HG03575 (cell line): ENCODE measurements at regions not wholly inside any gene's neighbourhood (a gene's known extent, or its start where the extent isn't known, plus 50 kb on each side); places are given as distances from the start of the nearest gene placed in this dataset.

Experiments
- ATAC-seq: cut with Tn5 transposase; IDR thresholded peaks from one replicate; pipeline ENCODE4 v1.9.1; 2021; ENCODE audit not compliant: unreplicated experiment, insufficient number of reproducible peaks, low FRiP score; ENCODE audit errors: extremely low read depth

DNA sequence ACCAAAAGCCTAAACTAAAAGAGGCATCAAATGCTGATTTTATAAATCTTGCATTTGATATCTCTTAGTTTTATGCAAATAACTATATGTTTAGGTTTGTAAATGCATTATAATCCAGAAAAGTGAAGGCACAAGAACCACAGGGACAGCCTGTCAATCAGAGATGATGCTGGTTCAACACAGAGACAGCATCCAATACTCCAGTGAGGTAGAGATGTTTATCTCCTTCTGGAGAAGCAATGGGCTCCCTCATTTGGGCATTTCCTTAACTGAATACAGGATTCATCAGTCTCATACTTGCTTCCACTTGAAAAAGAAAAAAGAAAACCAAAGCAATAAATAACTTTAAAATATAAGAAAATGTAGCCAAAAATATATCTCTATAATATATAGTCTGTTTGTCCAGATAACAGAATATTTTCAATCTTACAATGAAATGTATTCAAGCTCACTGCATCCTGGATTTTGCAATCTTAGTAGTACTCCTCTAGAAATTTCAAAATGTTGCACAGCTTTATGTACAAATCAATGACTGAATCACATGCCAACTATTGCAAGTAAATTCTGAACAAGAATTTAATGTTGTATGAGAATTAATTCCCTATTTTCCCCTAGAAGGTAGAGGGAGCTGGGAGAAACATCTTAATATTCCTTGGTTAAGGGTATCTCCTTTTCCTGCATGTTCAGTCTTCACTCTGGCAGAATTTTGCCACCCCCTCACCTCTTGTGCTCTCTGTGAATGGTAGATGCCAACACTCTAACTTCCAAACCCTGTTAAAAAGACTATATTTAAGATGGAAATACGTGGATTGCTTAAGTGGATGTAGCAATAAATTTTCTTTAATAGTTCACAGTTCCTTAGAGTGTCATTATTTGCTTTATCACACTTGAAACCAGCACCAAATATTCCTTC, 191.1 kb upstream of the GAS1 start:
- no peak for ATAC-seq

DNA sequence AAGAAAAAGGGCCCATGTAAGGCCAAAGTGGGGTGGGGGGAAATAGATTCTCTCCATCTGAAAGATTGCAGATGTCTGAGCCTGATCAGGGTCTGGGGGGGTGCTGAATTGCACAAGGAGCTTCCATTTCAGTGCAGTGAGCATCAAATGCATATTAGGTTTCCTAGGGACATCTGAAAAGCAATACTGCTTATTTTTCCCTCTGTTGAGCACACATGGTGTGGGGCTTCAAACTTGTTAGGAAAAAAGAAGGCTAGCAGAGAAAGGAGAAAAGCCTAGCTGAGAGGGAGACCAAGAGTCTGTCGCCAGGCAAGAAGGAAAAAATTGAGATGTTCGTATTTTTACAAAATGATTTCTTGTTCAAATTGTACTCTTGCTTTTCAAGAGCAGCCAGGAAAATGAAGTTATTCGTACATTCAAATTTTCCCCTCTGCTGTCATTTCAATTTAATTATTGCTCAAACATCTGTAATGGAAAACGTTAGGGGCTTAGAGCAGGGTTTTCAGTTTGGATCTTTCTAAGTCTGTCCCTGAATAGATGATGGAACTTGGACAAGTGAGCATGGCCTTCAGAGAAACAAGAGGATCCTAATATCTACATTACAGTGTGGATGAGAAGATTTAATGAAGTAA, 191.9 kb upstream of the GAS1 start:
- no peak for ATAC-seq

DNA sequence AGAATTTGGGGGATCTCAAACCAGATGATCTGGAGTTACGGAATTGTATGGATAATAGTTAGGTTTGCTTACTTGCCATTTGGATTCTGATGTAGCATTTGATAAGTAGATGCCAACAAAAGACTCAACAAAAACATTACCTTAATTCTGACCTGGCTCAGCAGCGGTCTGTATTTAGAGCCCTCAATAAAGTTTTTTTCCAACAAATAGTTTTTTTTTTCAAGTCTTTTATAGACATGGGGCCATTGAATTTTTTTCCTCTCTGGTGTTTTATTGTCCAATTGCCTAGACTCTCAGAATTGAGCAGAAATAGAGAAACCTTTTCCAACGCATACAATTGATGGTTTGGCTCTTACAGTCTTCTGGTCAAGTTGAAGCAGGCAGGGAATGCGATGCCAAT, 192.8 kb upstream of the GAS1 start:
- ATAC-seq, result no peak

DNA sequence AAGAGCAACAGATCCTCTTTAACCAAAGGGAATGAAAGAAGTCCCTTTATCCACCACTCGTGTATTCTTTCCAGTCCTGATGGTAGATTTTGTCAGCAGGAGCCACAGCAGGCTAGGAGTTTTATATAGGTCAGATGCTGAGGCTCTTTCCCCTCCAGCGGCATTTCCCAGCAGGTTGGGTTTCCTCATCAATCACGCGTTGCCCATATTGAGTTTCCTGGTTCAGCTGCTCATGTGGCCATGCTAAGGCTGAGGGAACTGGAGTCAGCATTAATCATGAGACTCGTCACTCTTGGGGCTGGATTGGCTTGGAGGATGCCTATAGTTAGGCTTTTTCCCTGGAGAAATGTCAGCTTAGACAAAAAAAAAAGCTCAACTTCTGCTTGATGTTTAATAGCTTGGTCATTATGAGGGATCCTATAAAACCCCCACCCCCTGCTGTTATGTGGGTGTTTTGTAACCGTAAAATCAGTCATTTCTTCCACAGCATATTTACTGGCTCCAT, 193.4 kb upstream of the GAS1 start:
- ATAC-seq, result no peak

DNA sequence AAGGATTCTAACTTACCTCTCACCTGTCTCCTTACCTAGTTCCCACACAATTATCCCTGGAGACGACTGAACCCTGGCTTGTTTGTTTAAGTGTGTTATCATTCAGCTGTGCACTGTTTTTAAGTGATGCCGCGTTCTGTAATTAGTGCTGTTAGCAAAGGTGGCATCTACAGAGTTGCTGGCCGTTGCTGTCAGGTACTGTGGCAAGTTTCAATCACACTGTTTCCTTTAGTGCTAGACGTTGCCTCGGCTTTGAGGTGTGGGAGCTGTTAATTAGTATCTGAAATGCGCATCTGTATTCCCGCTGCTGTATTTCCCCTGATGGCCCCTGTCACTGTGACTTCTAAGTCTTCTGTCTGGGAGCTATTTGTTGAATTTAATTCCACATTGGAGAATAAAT, 193.8 kb upstream of the GAS1 start:
- no peak for ATAC-seq

DNA sequence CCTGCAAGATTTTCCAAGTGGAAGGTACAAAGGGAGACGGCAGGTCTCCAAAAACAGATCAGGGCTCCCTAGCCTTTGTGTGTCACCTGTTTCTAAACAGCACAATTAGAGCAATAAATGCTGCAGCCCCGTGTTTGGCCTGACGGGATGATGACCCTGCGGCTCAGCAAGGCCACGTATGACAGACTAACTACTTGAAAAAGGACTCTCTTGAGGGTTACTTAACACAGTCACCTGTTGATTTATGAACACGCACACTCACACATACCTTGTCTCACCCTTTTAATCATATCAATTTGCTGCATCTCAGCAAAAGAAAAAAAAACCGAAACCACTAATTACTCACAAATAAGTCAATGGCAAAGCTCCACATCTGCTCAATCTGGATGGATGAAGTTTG, 199.6 kb upstream of the GAS1 start:
- no peak for ATAC-seq

DNA sequence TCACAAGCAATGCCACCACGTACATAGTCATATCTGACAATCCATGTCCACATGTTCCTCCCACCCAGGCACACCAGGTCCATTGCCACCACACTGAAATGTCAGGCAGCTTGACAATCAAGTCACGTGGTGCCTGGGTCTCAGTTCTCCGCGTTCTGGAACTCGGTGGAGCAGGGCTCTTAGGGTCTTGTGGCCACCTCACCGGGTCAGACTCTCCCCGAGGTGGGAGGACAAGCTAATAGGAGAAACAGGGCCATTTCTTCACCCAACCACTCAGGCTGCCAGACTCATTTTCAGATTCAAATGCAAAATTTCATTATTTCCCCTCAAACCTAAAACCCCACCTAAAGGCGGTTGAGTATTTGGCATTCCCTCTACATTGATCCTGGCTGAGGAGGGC, 200.5 kb upstream of the GAS1 start:
- no peak for ATAC-seq

DNA sequence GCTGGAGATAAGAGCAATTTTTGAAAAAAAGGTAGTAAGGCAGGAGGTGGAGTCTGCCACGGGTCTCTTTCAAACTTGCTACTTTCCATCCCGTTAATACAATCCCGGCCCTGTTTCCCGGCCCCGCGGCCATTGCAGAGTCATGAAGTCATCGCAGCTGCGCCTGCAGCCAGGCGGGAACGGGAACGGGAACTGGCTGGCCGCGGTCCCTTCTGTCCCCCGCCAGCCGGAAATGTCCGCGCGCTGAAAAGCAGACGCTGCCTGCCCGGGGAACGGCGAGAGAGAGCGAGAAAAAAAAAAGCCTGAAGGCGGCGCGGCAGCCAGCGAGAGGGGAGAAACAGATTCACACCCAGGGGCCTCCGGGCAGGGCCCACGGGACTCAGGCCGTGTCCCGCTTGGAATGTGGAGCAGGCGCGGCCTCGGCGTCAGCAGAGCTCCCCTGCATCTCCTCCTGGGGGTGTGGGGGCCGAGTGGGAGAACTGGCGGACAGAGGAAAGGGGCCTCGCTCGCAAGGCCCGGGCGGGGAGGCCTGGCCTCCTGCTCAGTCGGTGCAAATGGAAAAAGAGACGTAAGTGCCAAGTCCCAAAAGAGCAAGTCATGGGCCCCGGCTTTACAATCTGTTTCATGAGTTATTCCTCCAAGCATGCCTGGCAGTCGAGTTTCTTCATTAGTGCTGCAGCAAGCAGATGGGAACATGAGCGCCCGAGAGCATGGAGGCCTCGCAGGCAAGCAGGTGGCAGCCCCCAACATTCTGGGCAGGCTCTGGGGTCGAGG, 201.2 kb upstream of the GAS1 start:
- ATAC-seq, result no peak

DNA sequence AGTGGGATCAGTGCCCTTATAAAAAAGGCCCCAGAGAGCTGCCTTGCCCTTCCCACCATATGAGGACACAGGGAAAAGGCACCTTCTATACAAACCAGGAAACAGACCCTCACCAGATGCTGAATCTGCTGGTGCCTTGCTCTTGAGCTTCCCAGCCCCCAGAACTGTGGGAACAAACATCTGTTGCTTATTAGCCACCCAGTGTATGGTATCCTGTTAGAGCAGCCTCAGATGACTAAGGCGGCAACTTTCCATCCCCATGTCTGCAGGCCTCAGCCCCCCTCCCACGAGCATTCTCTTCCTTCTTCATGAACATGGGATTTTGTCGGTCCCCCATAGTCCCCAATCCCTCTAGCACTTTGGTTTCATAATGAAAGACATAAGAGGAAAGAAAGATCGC, 202.5 kb upstream of the GAS1 start:
- no peak for ATAC-seq

DNA sequence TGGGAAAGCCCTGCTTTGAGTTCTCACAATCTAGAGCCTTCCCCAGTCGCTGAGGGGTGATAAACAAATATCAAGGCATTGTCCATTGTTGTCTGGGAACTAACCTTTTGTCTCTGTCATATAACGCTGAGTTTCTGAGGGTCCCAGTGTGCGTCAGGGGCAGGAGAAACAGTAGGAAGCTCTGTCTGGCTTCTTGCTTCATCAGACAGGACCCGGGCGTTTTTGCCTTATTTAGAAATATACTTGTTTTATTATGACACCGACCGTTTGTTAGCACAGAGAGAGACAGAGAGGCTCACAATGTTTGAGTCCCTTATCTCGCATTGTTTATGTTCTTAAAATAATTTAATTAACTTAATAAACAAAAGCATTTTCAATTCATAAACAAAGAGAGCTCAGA, 204.9 kb upstream of the GAS1 start:
- no peak for ATAC-seq

DNA sequence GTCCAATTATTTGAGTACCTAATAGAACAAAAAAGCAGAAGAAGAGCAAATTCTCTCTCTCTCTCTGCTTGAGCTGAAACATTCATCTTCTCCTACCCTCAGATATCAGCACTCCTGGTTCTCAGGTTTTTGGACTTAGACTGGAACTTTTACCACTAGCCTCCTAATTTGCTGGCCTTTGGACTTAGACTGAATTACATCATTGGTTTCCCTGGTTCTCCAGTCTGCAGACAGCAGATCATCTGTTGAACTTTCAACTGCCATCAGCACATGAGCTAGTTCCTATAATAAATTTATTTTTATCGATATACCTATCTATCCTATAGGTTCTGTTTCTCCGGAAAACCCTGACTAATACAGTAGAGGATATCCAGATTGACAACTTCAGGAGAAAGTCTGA, 208.9 kb upstream of the GAS1 start:
- ATAC-seq, result no peak

DNA sequence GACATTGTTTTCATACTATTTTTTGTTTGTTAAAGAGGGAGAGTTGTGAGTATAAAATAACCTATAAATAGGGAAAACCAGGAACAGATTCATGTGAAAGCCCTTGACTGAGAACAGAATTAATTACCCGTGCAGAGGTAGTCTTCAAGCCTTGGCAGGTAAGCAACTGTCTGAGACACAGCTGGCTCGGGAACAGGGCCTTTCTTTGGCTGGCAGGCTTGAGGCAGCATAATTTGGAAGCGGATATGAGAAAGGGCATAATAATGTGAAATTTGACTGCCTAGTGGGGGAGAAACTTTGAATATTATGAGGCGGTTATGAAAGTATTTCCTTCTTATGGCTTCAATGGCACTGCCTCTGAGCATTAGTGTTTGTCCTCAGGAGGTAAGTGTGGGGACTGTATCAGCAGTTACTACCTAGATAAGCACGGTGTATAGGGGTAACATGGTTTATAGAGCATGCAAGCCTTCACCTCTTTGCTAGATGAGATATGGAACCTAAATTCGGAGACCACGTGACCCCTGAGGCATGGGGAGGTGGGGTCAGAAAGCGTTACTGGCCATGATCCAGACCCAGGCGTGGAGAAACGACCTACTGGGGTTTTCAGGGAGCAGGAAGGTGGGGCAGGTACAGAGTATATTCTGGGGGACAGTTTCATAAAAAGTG, 210.2 kb upstream of the GAS1 start:
- no peak for ATAC-seq

DNA sequence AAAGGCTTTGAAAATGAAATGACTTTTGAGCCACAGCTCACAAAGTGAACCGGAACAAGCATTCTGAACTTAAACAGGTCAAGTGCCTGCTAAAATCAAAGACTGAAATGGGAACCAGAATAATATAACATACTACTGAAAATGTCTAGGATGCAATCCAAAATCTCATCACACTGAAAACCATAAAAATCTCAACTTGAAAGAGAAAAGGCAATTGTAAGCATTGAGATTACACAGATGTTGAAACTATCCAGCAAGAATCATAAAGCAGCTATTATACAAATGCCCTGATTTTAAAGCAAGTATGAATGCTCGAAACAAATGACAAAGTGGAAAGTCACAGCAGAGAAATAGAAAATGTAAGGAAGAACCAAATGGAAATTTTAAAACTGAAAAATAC, 211.5 kb upstream of the GAS1 start:
- no peak for ATAC-seq

DNA sequence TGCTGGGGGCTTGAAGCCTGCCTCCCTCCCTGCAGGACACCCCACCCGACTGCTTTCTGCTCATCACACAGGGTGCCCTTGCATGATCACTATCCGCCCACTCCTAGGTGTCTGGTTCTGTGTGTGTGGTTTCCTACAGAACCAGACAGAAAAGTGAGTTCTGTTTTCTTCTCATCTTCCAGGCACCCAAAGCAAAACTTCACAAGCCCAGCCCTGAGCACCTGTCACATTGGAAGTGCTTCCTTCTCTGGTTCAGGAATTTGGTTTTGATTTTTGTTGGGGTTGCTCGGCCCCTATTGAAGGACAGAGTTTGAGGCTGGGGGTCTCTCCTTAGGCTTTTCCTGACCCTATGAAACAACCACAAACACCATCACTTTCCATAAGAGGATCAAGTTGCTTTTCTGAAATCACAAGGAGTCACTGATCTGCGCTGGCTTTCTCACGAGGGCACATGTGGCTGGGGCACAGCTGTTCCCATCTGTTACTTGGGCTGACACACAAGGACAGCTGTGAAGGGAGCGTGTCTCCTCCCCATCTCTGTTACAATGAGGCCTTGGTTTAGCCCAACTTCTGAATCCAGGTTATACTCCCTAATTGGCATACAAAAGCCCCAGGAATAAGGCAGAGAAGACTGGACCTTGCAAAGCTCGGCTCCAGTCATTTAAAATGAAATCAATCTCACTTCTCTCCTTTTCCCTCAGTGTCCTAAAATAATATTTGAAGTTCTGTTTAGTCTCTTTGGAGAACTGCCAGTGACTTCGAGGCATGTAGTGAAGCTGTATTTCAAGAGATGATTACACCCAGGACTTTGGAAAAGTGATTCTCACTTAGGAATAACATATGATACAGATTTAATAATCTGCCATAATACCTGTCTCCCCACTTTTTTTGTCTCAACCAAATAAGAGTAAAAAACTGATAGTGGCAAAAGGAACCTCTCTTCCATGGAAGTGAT, 213.1 kb upstream of the GAS1 start:
- no peak for ATAC-seq

DNA sequence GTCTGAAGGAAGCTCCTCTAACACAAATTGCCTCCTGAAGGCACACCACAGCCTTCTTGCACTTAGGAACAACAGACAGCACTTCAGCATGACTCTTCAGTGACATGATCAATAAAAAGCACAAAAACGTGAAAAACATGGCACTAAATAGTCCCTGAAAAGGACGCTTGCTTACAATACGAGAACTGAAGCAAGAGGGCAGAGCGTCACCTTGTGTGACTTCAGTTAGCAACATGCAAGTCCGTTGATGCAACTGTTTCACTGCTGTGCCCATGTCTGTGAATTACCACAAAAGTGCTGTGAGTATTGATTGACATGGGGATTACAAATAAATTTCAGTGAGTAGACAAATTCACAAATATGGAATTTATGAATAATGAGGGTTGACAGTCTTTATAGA, 219.9 kb upstream of the GAS1 start:
- ATAC-seq, result no peak

DNA sequence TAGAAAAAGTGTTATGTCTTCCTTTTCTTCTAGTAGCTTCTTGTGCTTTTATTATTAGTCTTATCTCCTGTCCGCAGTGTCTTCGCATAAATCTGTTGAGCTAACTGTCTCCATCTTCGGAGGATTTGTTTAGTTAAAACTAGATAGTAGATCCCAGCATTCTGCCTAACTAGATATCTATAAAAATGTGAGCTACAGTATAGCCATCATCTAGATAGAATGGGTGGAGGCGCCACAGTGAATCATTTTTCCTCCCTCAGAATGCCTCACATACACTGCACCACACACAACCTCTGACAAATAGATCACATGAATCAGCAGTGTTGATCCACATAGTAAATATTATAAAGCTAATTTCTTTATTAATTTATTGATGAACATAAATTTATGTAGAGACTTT, 220.3 kb upstream of the GAS1 start:
- no peak for ATAC-seq

DNA sequence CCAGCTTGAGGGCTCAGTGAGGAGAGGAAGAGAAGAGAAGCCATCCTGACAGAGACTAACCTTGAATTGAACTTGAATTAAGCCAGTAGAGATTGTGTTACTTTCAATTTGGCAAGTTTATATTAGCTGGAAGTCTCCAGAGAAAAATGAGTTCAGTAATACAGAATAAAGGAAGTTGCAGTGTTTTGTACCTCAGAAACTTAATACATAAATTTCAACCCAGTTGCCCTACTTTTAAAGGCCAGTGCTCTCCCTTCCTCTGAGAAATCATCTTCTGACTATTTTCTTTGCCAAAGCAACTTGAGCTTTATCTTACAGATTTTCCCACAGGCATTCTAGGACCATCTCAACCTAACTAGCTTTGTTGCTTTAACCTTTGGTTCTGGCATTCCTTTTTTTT, 231.0 kb upstream of the GAS1 start:
- no peak for ATAC-seq
